C1 segment of cervical spinal cord (tissue), 14 donors: ENCODE measurements at regions not wholly inside any gene's neighbourhood (a gene's known extent, or its start where the extent isn't known, plus 50 kb on each side); places are given as distances from the start of the nearest gene placed in this dataset.
"Not testable (repeated sequence)": the region's sequence is repeated elsewhere in the genome, so short reads cannot be mapped to it uniquely, and the experiment has no call there.

Experiments
- DNase-seq, 14 donors: peaks; one replicate each; lab custom pipeline; 2025; lab: John Stamatoyannopoulos, UW

DNA sequence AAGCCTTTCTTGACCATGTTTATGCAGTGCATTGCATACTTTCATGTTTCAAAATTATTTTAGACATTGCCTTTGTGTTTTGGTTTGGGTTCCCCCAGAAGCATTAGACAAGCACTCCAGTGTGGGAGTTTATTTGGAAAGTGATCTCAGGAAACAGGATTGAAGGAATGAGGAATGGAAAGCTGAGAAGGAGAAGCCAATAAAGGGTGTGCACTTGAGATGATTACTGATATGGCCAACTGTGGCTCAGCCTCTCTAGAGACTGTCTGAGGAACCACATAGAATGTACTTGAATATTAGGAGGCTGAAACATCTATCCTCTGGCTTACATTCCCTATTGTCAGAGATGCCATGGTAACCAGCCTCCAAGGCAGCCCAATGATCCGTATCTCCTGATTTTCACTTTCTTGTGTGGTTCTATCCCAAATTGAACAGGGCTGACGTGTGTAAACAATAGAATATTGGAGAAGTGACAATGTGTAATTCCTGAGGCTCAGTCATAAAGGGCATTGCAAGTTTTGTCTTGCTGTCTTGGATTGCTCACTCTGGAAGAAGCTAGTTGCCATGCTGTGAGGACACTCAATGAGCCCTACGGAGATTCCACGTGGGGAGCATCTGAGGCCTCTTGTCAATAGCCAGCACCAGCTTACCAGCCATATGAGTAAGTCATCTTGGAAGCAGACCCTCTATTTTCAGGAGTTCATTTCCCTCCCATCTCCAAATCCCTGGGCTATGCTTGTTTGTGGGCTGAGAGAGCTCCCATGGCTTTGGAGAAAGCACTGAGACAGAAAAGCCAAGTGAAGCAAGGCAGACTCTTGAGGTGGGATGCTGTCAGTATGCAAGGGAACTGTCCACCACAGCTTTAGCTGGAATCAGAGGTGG lies 84.7 kb downstream of the SCN11A start:
- no peak for DNase-seq

DNA sequence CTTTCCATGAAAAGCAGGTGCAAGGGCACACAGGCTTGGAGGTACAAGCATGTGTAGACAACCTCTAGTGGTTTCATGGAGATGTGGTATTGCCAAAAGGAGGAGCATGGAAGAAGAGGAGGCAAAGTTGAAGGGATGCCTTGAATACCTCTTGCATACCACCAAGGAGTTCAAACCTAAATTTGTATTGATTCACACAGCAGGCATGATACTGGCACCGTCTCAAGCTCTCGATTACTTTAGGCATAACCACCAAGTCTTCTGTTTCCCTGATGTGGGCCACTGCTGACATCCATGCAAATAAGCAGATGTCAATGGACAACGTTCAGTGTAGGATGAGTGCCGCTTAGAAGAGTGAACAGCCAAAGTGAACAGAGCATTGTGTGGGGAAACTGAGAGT lies 87.1 kb downstream of the SCN11A start:
- no peak for DNase-seq

GRCh38 chr3:38964204-38964603 lies 87.5 kb downstream of the SCN11A start:
- DNase-seq = no peak

DNA sequence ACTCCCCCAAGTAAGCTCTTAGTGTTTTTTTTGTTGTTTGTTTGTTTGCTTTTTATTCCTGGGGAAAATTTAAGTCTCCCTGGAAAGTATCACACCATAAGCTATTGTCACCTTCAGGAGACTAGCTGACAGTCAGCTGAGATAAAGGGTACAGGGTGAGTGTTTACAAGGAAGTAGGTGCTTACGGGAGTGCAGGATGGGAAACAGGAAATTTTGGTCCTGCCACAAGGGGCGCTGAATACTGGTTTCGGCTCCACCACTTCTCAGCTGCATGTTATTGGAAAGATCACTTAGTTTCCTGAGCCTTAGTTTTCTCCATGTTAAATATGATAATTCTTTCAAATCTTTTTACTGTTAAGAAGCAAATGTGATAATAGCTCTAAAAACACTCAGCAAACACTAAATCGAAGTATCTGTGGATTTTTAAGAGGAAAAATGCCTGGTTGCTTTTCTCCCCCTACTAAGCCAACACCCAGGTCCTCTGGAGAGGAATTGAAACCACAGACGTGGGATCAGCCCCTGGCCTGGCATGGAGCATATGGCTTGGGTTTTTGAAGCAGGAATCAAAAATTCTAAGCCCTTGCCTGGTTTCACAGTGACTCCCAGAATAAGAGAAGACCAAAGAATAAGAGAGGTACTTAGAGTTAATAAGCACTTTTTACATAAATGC lies 90.7 kb downstream of the SCN11A start:
- DNase-seq = peak in 2 of 14 donors; percentile 8 to 10

GRCh38 chr3:38960042-38960622 lies 91.6 kb downstream of the SCN11A start:
- DNase-seq = no peak

DNA sequence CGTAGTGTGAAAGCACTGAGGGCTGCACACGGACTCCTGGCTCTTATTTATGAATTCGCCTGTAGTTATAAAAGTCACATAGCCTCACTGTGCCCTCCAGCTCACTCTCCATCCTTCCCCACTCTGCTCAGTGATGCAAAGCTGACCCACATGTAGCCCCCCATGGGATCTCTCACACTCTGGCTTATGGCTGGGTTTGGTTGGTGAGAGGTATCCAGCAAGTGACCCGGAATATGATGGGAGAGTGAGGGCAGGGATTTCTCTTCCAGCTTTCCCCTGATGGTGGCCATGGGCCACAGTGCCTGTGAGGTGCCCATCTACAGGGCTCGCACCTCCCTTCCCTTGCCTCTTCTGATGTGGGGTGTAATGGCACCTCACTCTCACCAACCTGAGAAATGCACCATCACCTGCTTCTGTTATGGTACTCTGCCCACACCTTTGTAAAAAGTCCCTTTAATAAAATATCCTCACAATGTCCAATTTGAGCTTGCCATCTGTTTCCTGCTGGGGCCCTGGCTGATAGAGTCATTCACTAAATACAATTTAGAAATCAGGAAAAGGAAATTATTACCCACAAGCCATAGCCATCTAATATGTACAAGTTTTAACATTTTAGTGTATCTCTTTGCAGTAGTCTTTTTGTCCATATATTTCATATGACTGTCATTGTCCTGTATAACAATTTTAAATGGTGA lies 93.6 kb downstream of the SCN11A start:
- no peak for DNase-seq

- DNase-seq = no peak
Measured at GRCh38 chr3:38957296-38957695, 94.4 kb downstream of the SCN11A start.

DNA sequence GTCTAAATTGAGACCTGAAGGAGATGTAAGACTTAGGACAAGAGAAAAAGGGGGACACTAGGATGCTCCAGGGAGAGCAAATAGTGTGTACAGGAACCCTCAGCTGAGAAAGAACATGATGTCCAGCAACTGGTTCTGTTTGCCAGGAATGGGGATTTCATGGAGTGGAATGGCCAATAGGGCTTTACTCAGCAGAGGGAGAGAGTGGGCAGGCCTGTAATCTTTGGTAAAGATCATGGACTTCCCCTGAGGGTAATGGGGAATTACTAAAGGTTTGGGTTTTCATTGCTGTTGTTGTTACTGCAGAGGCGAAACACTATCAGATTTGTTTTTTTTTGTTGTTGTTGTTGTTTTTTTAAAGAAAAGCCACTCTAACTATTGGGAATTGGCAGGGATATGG lies 99.0 kb downstream of the SCN11A start:
- DNase-seq = no peak

DNA sequence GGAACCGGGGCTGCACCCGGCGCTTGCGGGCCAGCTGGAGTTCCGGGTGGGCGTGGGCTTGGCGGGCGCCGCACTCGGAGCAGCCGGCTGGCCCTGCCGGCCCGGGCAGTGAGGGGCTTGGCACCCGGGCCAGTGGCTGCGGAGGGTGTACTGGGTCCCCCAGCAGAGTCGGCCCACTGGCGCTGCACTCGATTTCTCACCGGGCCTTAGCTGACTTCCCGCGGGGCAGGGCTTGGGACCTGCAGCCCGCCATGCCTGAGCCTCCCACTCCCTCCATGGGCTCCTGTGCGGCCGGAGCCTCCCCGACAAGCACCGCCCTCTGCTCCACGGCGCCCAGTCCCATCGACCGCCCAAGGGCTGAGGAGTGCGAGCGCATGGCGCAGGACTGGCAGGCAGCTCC lies 100.6 kb downstream of the SCN11A start:
- DNase-seq = not testable (repeated sequence)

DNA sequence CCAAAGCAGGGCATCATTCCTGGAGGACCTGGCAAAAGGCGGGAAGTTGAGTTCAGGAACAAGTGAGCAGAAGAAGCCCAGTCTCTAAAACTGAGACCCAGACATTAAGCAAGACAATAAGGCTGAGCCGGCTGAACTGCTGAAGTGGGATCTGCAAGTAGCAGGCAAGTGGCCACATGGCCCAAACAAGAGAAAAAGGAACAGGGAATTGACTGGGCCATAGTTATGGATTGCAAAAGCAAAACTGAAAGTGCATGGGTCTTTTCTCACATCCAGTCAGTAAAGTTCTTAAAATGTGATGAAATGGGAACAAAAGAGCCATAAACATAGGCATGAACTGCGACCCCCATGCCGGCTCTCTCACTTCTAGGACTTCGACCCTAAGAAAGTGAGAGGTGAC lies 101.2 kb downstream of the SCN11A start:
- no peak for DNase-seq

- no peak for DNase-seq
Measured at GRCh38 chr3:38949994-38950393, 101.8 kb downstream of the SCN11A start.

DNA sequence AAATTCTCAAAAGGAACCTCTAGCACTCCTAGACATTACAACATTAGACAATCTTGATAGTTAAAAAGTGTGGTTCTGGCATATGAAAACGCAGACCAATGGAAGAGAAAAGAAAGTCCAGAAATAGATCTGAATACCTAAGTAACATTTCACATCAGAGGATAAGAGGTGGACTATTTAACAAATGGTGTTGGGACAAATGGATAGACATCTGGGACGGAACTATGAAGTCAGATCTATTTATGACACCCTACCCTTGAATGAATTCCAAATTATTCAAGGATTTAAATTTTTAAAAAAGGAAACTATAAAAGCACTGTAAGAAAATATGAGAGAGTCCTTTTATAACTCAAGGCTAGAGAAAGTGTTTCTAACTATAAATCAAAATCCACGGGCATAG lies 111.3 kb downstream of the SCN11A start:
- DNase-seq = no peak

DNA sequence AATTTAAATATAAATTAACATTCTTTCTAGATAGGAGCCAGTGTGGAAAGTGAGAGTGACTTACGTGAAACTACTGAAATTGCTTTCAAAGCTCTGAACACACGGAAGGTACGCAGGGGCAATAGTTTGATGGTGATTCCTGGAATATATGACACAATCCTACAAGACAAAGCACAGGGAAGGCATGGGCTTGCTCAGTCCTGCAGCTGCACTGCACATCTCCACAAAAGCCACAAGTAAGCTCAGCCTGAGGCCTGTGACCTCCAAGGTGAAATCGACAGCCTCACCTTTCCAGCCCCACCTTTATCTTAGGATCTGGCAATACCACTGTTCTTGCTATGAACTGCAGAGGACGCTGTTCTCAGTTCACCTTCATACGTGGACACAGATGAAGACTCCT lies 109.3 kb upstream of the SCN10A start:
- no peak for DNase-seq

- DNase-seq = no peak
Measured at GRCh38 chr3:38916706-38917105, 100.7 kb upstream of the SCN10A start.

DNA sequence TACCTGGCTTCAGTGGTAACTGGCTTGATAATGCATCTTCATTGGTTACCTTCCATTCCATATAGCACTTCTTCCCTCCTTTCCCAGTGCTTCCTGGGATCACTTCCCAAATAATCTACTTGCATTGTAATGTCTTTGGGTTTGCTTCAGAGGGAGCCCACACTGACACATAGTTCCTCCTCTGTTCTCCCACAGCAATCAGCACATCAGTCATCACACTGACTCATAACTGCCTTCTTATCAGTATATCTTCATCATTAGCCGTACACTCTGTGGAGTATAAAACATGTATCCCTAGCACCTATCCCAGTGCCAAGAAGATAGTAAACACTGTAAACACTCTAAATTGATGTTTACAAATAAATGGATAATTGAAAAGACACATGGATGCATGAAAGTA lies 91.4 kb upstream of the SCN10A start:
- DNase-seq = no peak

- DNase-seq = no peak
Measured at GRCh38 chr3:38890426-38890825, 74.4 kb upstream of the SCN10A start.

DNA sequence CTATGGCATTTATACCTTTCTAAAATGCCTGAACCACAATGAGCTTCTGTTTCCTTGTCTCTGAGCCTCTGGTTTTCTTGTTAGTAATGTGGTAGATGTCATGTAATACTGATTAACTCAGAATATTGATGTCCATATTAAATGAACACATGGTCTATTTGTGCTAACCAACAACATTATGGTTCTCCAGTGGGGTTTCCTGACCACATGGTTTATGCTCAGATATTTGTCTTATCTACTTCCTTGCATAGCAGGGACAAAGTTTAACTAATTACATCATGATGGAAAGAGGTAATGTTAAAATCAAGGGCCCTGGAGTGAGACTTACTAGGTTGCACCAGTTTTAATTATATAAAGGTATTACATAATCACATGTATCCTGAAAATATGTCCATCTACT lies 62.6 kb upstream of the SCN10A start:
- no peak for DNase-seq
